RPMI8226 (cell line): ENCODE measurements at regions not wholly inside any gene's neighbourhood (a gene's known extent, or its start where the extent isn't known, plus 50 kb on each side); places are given as distances from the start of the nearest gene placed in this dataset.
"Not testable (repeated sequence)": the region's sequence is repeated elsewhere in the genome, so short reads cannot be mapped to it uniquely, and the experiment has no call there.

Source experiments
- DNase-seq: peaks from one replicate; pipeline ENCODE4 v3.0.0-alpha.2; 2015

GRCh38 chr4:42824278-42824977 is 68.1 kb upstream of the GRXCR1 start:
- DNase-seq, result no peak

- DNase-seq, result no peak
Observed at GRCh38 chr4:42821230-42821629, 71.3 kb upstream of the GRXCR1 start.

GRCh38 chr4:42819863-42820514 is 72.5 kb upstream of the GRXCR1 start:
- no peak for DNase-seq

GRCh38 chr4:42817913-42818312 is 74.6 kb upstream of the GRXCR1 start:
- DNase-seq, result no peak

GRCh38 chr4:42816880-42817400 is 75.6 kb upstream of the GRXCR1 start:
- no peak for DNase-seq

- no peak for DNase-seq
Observed at GRCh38 chr4:42816189-42816879, 76.2 kb upstream of the GRXCR1 start.

- no peak for DNase-seq
Observed at GRCh38 chr4:42809419-42810084, 83.0 kb upstream of the GRXCR1 start.

GRCh38 chr4:42806303-42806835 is 86.1 kb upstream of the GRXCR1 start:
- no peak for DNase-seq

- DNase-seq, result no peak
Observed at GRCh38 chr4:42789041-42789567, 103.4 kb upstream of the GRXCR1 start.

GRCh38 chr4:42787079-42787463 is 105.4 kb upstream of the GRXCR1 start:
- no peak for DNase-seq

- no peak for DNase-seq
Observed at GRCh38 chr4:42786350-42787078, 106.0 kb upstream of the GRXCR1 start.

GRCh38 chr4:42785817-42786216 is 106.7 kb upstream of the GRXCR1 start:
- no peak for DNase-seq

- DNase-seq, result no peak
Observed at GRCh38 chr4:42781315-42781714, 111.2 kb upstream of the GRXCR1 start.

GRCh38 chr4:42778349-42778748 is 114.2 kb upstream of the GRXCR1 start:
- no peak for DNase-seq

GRCh38 chr4:42768125-42768748 is 111.3 kb upstream of the ATP8A1 start:
- no peak for DNase-seq

GRCh38 chr4:42767669-42768068 is 110.8 kb upstream of the ATP8A1 start:
- DNase-seq, result no peak

GRCh38 chr4:42761804-42762203 is 104.9 kb upstream of the ATP8A1 start:
- DNase-seq, result no peak

GRCh38 chr4:42754965-42755364 is 98.1 kb upstream of the ATP8A1 start:
- not testable (repeated sequence) for DNase-seq

GRCh38 chr4:42751587-42751986 is 94.7 kb upstream of the ATP8A1 start:
- no peak for DNase-seq

GRCh38 chr4:42750856-42751255 is 94.0 kb upstream of the ATP8A1 start:
- DNase-seq, result no peak

GRCh38 chr4:42750091-42750490 is 93.2 kb upstream of the ATP8A1 start:
- DNase-seq, result no peak

GRCh38 chr4:42747971-42748370 is 91.1 kb upstream of the ATP8A1 start:
- no peak for DNase-seq
